DND-41 (cell line): ENCODE measurements at regions not wholly inside any gene's neighbourhood (a gene's known extent, or its start where the extent isn't known, plus 50 kb on each side); places are given as distances from the start of the nearest gene placed in this dataset.

Experiments
- EZH2 ChIP-seq: IDR thresholded peaks from 3 replicates; pipeline ENCODE4 v1.6.1; 2012; ENCODE audit warnings: borderline replicate concordance, low read depth, mild to moderate bottlenecking, moderate library complexity, low read length, inconsistent platforms; ENCODE audit not compliant: severe bottlenecking
- TF ChIP-seq, protein P1 (sequence below): IDR thresholded peaks from 2 replicates; pipeline ENCODE4 v1.5.1; 2012; ENCODE audit warnings: borderline replicate concordance, low read length, moderate library complexity, mild to moderate bottlenecking; ENCODE audit not compliant: poor library complexity, severe bottlenecking; ENCODE audit errors: extremely low read depth

DNA sequence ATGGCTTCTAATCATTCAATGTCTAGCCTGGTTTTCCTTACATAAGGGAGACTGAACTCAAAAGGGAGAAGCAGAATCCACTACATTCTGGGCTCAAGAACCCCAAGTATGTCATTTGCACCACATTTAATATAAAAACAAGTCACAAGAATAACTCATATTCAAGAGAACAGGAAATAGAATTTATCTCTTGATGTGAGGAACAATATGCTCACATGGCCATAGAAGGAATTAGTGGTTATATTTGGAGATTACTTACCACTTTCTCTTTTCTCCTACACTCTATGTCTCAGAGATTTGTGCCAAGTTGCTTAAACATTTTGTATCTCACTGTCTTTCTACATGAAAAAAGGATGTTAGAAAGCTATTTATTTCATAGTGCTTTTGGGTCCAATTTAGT lies 922.6 kb upstream of the PABPC4L start:
- TF ChIP-seq, protein P1, sequence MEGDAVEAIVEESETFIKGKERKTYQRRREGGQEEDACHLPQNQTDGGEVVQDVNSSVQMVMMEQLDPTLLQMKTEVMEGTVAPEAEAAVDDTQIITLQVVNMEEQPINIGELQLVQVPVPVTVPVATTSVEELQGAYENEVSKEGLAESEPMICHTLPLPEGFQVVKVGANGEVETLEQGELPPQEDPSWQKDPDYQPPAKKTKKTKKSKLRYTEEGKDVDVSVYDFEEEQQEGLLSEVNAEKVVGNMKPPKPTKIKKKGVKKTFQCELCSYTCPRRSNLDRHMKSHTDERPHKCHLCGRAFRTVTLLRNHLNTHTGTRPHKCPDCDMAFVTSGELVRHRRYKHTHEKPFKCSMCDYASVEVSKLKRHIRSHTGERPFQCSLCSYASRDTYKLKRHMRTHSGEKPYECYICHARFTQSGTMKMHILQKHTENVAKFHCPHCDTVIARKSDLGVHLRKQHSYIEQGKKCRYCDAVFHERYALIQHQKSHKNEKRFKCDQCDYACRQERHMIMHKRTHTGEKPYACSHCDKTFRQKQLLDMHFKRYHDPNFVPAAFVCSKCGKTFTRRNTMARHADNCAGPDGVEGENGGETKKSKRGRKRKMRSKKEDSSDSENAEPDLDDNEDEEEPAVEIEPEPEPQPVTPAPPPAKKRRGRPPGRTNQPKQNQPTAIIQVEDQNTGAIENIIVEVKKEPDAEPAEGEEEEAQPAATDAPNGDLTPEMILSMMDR = no peak
- no peak for TF ChIP-seq EZH2
